H9 (cell line): ENCODE measurements at regions not wholly inside any gene's neighbourhood (a gene's known extent, or its start where the extent isn't known, plus 50 kb on each side); places are given as distances from the start of the nearest gene placed in this dataset.

ENCODE experiments used
- DNase-seq: peaks from one replicate; pipeline ENCODE4 v3.0.0-alpha.2; 2017
- H2AFZ ChIP-seq: one replicate; pipeline ENCODE4 v1.6.1; 2013; ENCODE audit warnings: mild to moderate bottlenecking, low read length, control low read depth, moderate library complexity
- H2AK5ac ChIP-seq: 2 replicates; pipeline ENCODE4 v1.6.1; 2013; ENCODE audit warnings: low read length, control low read depth, mixed read lengths; ENCODE audit not compliant: insufficient read length
- H2BK120ac ChIP-seq: one replicate; pipeline ENCODE4 v1.6.1; 2013; ENCODE audit warnings: low read depth, mild to moderate bottlenecking, low read length, control low read depth, inconsistent platforms; ENCODE audit not compliant: poor library complexity, severe bottlenecking
- H2BK12ac ChIP-seq: 2 replicates; pipeline ENCODE4 v1.6.1; 2013; ENCODE audit warnings: low read length, control low read depth, mixed read lengths, low read depth; ENCODE audit not compliant: insufficient read length
- H2BK15ac ChIP-seq: 2 replicates; pipeline ENCODE4 v1.6.1; 2013; ENCODE audit warnings: low read depth, low read length, control low read depth
- H2BK20ac ChIP-seq: one replicate; pipeline ENCODE4 v1.6.1; 2013; ENCODE audit warnings: low read depth, mild to moderate bottlenecking, low read length, control low read depth, inconsistent platforms; ENCODE audit not compliant: poor library complexity, severe bottlenecking
- H2BK5ac ChIP-seq: 2 replicates; pipeline ENCODE4 v1.6.1; 2013; ENCODE audit warnings: low read length, control low read depth, mixed read lengths; ENCODE audit not compliant: insufficient read length
- H3K14ac ChIP-seq: 2 replicates; pipeline ENCODE4 v1.6.1; 2013; ENCODE audit warnings: low read length, control low read depth; ENCODE audit not compliant: insufficient read depth
- H3K18ac ChIP-seq: 2 replicates; pipeline ENCODE4 v1.6.1; 2013; ENCODE audit warnings: low read depth, mild to moderate bottlenecking, mixed read lengths, low read length, control low read depth; ENCODE audit not compliant: insufficient read length
- H3K23ac ChIP-seq: 2 replicates; pipeline ENCODE4 v1.6.1; 2013; ENCODE audit warnings: low read length, control low read depth, mixed read lengths, low read depth; ENCODE audit not compliant: insufficient read length
- H3K23me2 ChIP-seq: 2 replicates; pipeline ENCODE4 v1.6.1; 2013; ENCODE audit warnings: low read depth, mild to moderate bottlenecking, mixed read lengths, low read length, control low read depth; ENCODE audit not compliant: insufficient read length, poor library complexity, severe bottlenecking
- H3K27ac ChIP-seq: 2 replicates; pipeline ENCODE4 v1.5.1; 2013; ENCODE audit warnings: low read length, control low read depth, mixed read lengths, low read depth; ENCODE audit not compliant: insufficient read length
- H3K27me3 ChIP-seq: 2 replicates; pipeline ENCODE4 v1.6.1; 2013; ENCODE audit warnings: low read length, control low read depth, inconsistent platforms; ENCODE audit not compliant: insufficient read depth
- H3K4ac ChIP-seq: 2 replicates; pipeline ENCODE4 v1.6.1; 2013; ENCODE audit warnings: low read depth, mild to moderate bottlenecking, control low read depth, inconsistent platforms, low read length, moderate library complexity
- H3K4me1 ChIP-seq: 2 replicates; pipeline ENCODE4 v1.6.1; 2013; ENCODE audit warnings: low read length, control low read depth, inconsistent platforms; ENCODE audit not compliant: insufficient read depth
- H3K4me2 ChIP-seq: 2 replicates; pipeline ENCODE4 v1.6.1; 2013; ENCODE audit warnings: low read length, control low read depth, mixed read lengths; ENCODE audit not compliant: insufficient read length, insufficient read depth
- H3K56ac ChIP-seq: 2 replicates; pipeline ENCODE4 v1.6.1; 2013; ENCODE audit warnings: low read depth, mild to moderate bottlenecking, mixed read lengths, low read length, control low read depth; ENCODE audit not compliant: insufficient read length
- H3K79me1 ChIP-seq: 2 replicates; pipeline ENCODE4 v1.6.1; 2013; ENCODE audit warnings: low read depth, mild to moderate bottlenecking, moderate library complexity, low read length, control low read depth, inconsistent platforms; ENCODE audit not compliant: insufficient read depth, poor library complexity, severe bottlenecking
- H3K79me2 ChIP-seq: 2 replicates; pipeline ENCODE4 v1.6.1; 2013; ENCODE audit warnings: low read length, control low read depth, inconsistent platforms; ENCODE audit not compliant: insufficient read depth
- H3K9ac ChIP-seq: 2 replicates; pipeline ENCODE4 v1.6.1; 2013; ENCODE audit warnings: low read length, control low read depth, mixed read lengths; ENCODE audit not compliant: insufficient read length; ENCODE audit errors: extremely low read depth
- H3K9me3 ChIP-seq: one replicate; pipeline ENCODE4 v1.6.1; 2013; ENCODE audit warnings: low read depth, low read length, inconsistent platforms; ENCODE audit not compliant: control insufficient read depth
- H3T11ph ChIP-seq: one replicate; pipeline ENCODE4 v1.6.1; 2013; ENCODE audit warnings: mild to moderate bottlenecking, low read length, control low read depth, inconsistent platforms
- H4K20me1 ChIP-seq: one replicate; pipeline ENCODE4 v1.6.1; 2013; ENCODE audit not compliant: control insufficient read depth, insufficient read length, insufficient read depth
- H4K5ac ChIP-seq: 2 replicates; pipeline ENCODE4 v1.6.1; 2013; ENCODE audit warnings: low read depth, mild to moderate bottlenecking, mixed read lengths, low read length, control low read depth; ENCODE audit not compliant: insufficient read length
- H4K8ac ChIP-seq: replicated peaks from 2 replicates; pipeline ENCODE4 v1.6.1; 2013; ENCODE audit warnings: low read length, control low read depth, mixed read lengths, low read depth; ENCODE audit not compliant: insufficient read length
- H4K91ac ChIP-seq: 2 replicates; pipeline ENCODE4 v1.6.1; 2013; ENCODE audit warnings: low read depth, mild to moderate bottlenecking, moderate library complexity, mixed read lengths, low read length, control low read depth; ENCODE audit not compliant: insufficient read length
- H3K27ac Mint-ChIP-seq, 3 experiments: 2 replicates in 2 of 3; 3 replicates in 1 of 3; pipeline ENCODE4 v1.8.0; 2020 to 2021; ENCODE audit warnings: mixed read lengths in 3 of 3, mild to moderate bottlenecking in 1 of 3, moderate library complexity in 1 of 3
- H3K27me3 Mint-ChIP-seq: 2 replicates; pipeline ENCODE4 v1.8.0; 2021; ENCODE audit warnings: low read depth, mild to moderate bottlenecking, moderate library complexity, mixed read lengths
- H3K36me3 Mint-ChIP-seq, 3 experiments: 2 replicates in 2 of 3; 3 replicates in 1 of 3; pipeline ENCODE4 v1.8.0; 2020 to 2021; ENCODE audit warnings: low read depth in 3 of 3, mixed read lengths in 3 of 3; ENCODE audit not compliant: insufficient read depth in 1 of 3
- H3K4me1 Mint-ChIP-seq, 2 experiments: 2 replicates each; pipeline ENCODE4 v1.8.0; 2020; ENCODE audit warnings: mixed read lengths in 2 of 2
- H3K4me3 Mint-ChIP-seq, 2 experiments: 2 replicates in 1 of 2; 3 replicates in 1 of 2; pipeline ENCODE4 v1.8.0; 2020 to 2021; ENCODE audit warnings: mild to moderate bottlenecking in 2 of 2, mixed read lengths in 2 of 2, moderate library complexity in 1 of 2
- H3K9me3 Mint-ChIP-seq, 2 experiments: 2 replicates in 1 of 2; 3 replicates in 1 of 2; pipeline ENCODE4 v1.8.0; 2020; ENCODE audit warnings: mild to moderate bottlenecking in 2 of 2, mixed read lengths in 2 of 2, moderate library complexity in 1 of 2
- CTCF ChIP-seq: fragments of 200-600 bp; sonication (generic); conservative IDR thresholded peaks from 3 replicates; pipeline ENCODE4 v1.8.0; 2021; ENCODE audit warnings: antibody characterized with exemption, mild to moderate bottlenecking
- WGBS: extraction: QIAGEN DNeasy Blood & Tissue Kit; methylation state at CpG from one replicate; pipeline ENCODE4 v1.1.7; 2013; ENCODE audit warnings: missing lambda C conversion rate, low lambda C conversion rate, mixed read lengths; ENCODE audit not compliant: insufficient read length; ENCODE audit errors: extremely low coverage; 5-methylcytosine and 5-hydroxymethylcytosine counted together

DNA sequence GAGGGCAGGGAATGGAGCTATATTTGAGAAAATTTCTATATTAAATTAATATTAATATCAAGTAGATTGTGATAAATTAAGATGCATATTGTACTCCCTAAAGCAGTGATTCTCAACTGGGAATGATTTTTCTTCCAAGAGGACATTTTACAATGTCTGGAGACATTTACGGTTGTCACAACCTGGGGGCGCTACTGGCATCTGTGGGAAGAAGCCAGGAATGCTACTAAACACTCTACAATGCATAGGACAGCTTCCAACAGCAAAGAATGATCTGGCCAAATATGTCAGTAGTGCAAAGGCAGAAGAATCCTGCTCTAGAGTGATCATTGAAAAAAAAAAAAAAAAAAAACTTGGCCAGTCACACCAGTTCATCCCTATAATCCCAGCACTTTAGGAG lies 100.0 kb downstream of the LSM5 start:
- Histone ChIP-seq H2AK5ac (no peak overlapping the region), H2AFZ (no peak overlapping the region), H2BK15ac (no peak overlapping the region), H4K5ac (no peak overlapping the region), H2BK120ac (no peak overlapping the region), H3K23ac (no peak overlapping the region), H4K91ac (no peak overlapping the region), H2BK12ac (no peak overlapping the region), H3K14ac (no peak overlapping the region), H3K4me1 (no peaks in the 10 kb centered on the region), H3K79me2 (no peaks in the 10 kb centered on the region), H3K4ac (no peak overlapping the region), H3K56ac (no peak overlapping the region), H3K9me3 (no peaks in the 10 kb centered on the region), H3K18ac (no peak overlapping the region), H3K79me1 (no peaks in the 10 kb centered on the region), H3T11ph (no peak overlapping the region), H3K4me2 (no peak overlapping the region), H3K27ac (no peak overlapping the region), H3K23me2 (no peaks in the 10 kb centered on the region), H2BK5ac (no peak overlapping the region), H3K9ac (no peak overlapping the region), H2BK20ac (no peak overlapping the region), H3K27me3 (no peaks in the 10 kb centered on the region), H4K20me1 (no peaks in the 10 kb centered on the region), H4K8ac (no peak overlapping the region)
- Mint-ChIP-seq H3K27ac (no peak overlapping the region), H3K27me3 (peaks cover 9% of the 10 kb centered on the region), H3K4me1 (no peaks in the 10 kb centered on the region), H3K4me3 (no peak overlapping the region), H3K36me3 (no peaks in the 10 kb centered on the region), H3K9me3 (peaks cover 0 to 5% of the 10 kb centered on the region in 2 experiments; a peak in 3 of 5 replicates)
- TF ChIP-seq CTCF, result peak; percentile 61
- no CpG with 5 or more reads among the region's 2 CpGs for WGBS
- peak; percentile 33 for DNase-seq
